Hepatocyte (in vitro differentiated cells): ENCODE measurements at regions not wholly inside any gene's neighbourhood (a gene's known extent, or its start where the extent isn't known, plus 50 kb on each side); places are given as distances from the start of the nearest gene placed in this dataset.
"Not testable (repeated sequence)": the region's sequence is repeated elsewhere in the genome, so short reads cannot be mapped to it uniquely, and the experiment has no call there.

Experiments
- DNase-seq: peaks from one replicate; pipeline ENCODE4 v3.0.0-alpha.2; 2016; ENCODE audit warnings: low spot score
- H2AFZ ChIP-seq: fragments of 200-600 bp; sonication (generic); 2 replicates; pipeline ENCODE4 v1.6.0; 2016; ENCODE audit warnings: antibody characterized with exemption, mild to moderate bottlenecking
- H3K27ac ChIP-seq: fragments of 200-600 bp; sonication (generic); 2 replicates; pipeline ENCODE4 v1.5.1; 2016; ENCODE audit warnings: mild to moderate bottlenecking
- H3K27me3 ChIP-seq: fragments of 200-600 bp; sonication (generic); 2 replicates; pipeline ENCODE4 v1.6.1; 2016
- H3K36me3 ChIP-seq: fragments of 200-600 bp; sonication (generic); replicated peaks from 2 replicates; pipeline ENCODE4 v1.5.1; 2016; ENCODE audit warnings: low read depth; ENCODE audit not compliant: insufficient read depth
- H3K4me1 ChIP-seq: fragments of 200-600 bp; sonication (generic); 2 replicates; pipeline ENCODE4 v1.5.1; 2016; ENCODE audit warnings: mild to moderate bottlenecking, moderate library complexity; ENCODE audit not compliant: insufficient read depth
- H3K4me2 ChIP-seq: fragments of 200-600 bp; sonication (generic); 2 replicates; pipeline ENCODE4 v1.6.0; 2016
- H3K4me3 ChIP-seq: fragments of 200-600 bp; sonication (generic); 2 replicates; pipeline ENCODE4 v1.5.1; 2016; ENCODE audit warnings: mild to moderate bottlenecking
- H3K79me2 ChIP-seq: fragments of 200-600 bp; sonication (generic); 2 replicates; pipeline ENCODE4 v1.6.0; 2017; ENCODE audit warnings: mild to moderate bottlenecking
- H3K9me2 ChIP-seq: fragments of 200-600 bp; sonication (generic); replicated peaks from 2 replicates; pipeline ENCODE4 v1.6.0; 2017; ENCODE audit warnings: mild to moderate bottlenecking; ENCODE audit not compliant: insufficient read depth
- H3K9me3 ChIP-seq: fragments of 200-600 bp; sonication (generic); 2 replicates; pipeline ENCODE4 v1.5.1; 2016; ENCODE audit warnings: low read depth, mild to moderate bottlenecking
- H4K20me1 ChIP-seq: fragments of 200-600 bp; sonication (generic); 2 replicates; pipeline ENCODE4 v1.6.0; 2016; ENCODE audit warnings: mild to moderate bottlenecking; ENCODE audit not compliant: insufficient read depth, poor library complexity, severe bottlenecking
- EZH2 ChIP-seq: fragments of 200-600 bp; sonication (generic); IDR thresholded peaks from 2 replicates; pipeline ENCODE4 v1.6.1; 2016; ENCODE audit warnings: antibody characterized with exemption, mild to moderate bottlenecking, borderline replicate concordance
- EZH2phosphoT487 ChIP-seq: fragments of 200-600 bp; sonication (generic); IDR thresholded peaks from one replicate; pipeline ENCODE4 v1.6.1; 2018; ENCODE audit warnings: antibody characterized with exemption, mild to moderate bottlenecking, low read depth, moderate library complexity; ENCODE audit not compliant: unreplicated experiment, severe bottlenecking
- WGBS: methylation state at CpG from one replicate; pipeline ENCODE4 v1.1.6; 2016; ENCODE audit warnings: low lambda C conversion rate; ENCODE audit errors: missing lambda C conversion rate; 5-methylcytosine and 5-hydroxymethylcytosine counted together
- TF ChIP-seq, protein P1 (sequence below): fragments of 200-600 bp; sonication (generic); IDR thresholded peaks from 2 replicates; pipeline ENCODE4 v1.5.1; 2016; ENCODE audit warnings: antibody characterized with exemption, mild to moderate bottlenecking; ENCODE audit not compliant: poor library complexity

DNA sequence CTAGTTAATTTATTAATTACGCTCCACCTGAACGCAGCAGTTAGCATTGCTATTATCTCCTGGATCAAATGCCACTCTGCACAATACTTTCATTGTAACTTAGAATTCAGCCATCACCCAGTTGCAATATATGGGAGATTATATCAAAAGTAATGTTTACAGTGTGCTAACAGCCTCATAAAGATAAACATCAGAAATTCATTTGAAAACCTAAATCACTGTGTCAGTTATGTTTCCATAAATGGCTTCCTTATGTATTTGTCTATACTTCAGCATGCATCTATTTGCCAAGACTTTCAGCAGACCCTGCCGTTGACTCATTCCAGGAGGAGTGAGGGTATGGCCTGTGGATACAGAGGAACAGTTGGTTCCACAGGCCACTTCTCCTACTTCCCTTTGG lies 300.1 kb downstream of the TFAP2B start:
- H3K4me3 ChIP-seq = no peak overlapping the region
- no peak overlapping the region for H3K4me2 ChIP-seq
- H4K20me1 ChIP-seq = no peaks in the 10 kb centered on the region
- no peaks in the 10 kb centered on the region for H3K27me3 ChIP-seq
- no peak for DNase-seq
- 61% methylated on average over 3 of the region's 3 CpGs for WGBS
- H3K79me2 ChIP-seq = no peaks in the 10 kb centered on the region
- H3K27ac ChIP-seq = no peak overlapping the region
- no peaks in the 10 kb centered on the region for H3K9me2 ChIP-seq
- H3K36me3 ChIP-seq = no peaks in the 10 kb centered on the region
- H3K4me1 ChIP-seq = no peaks in the 10 kb centered on the region
- no peak overlapping the region for H2AFZ ChIP-seq
- H3K9me3 ChIP-seq = no peaks in the 10 kb centered on the region
- TF ChIP-seq EZH2phosphoT487 = no peak
- TF ChIP-seq, protein P1, sequence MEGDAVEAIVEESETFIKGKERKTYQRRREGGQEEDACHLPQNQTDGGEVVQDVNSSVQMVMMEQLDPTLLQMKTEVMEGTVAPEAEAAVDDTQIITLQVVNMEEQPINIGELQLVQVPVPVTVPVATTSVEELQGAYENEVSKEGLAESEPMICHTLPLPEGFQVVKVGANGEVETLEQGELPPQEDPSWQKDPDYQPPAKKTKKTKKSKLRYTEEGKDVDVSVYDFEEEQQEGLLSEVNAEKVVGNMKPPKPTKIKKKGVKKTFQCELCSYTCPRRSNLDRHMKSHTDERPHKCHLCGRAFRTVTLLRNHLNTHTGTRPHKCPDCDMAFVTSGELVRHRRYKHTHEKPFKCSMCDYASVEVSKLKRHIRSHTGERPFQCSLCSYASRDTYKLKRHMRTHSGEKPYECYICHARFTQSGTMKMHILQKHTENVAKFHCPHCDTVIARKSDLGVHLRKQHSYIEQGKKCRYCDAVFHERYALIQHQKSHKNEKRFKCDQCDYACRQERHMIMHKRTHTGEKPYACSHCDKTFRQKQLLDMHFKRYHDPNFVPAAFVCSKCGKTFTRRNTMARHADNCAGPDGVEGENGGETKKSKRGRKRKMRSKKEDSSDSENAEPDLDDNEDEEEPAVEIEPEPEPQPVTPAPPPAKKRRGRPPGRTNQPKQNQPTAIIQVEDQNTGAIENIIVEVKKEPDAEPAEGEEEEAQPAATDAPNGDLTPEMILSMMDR = no peak

DNA sequence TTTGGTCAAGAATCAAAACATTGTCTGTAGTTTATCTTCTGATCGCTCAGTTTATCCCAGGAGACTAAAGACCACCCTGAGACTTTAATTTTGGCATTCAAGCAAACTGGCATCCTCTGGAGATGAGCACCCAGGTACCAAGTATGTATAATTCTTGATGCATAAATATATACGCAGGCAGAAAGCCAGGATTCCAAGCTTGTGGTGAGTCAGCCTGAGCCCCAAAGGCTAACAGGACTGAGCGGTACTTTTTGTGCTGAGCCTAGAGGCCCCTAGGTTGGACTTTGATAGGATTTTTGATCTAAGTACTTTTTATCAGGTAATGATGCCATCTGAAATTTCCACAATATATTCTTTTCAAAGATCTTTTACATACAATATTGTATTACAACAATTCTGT lies 301.3 kb downstream of the TFAP2B start:
- Histone ChIP-seq H4K20me1 (no peaks in the 10 kb centered on the region), H3K9me3 (no peaks in the 10 kb centered on the region), H3K9me2 (no peaks in the 10 kb centered on the region), H3K4me2 (no peak overlapping the region), H3K27ac (no peak overlapping the region), H3K4me1 (no peaks in the 10 kb centered on the region), H3K79me2 (no peaks in the 10 kb centered on the region), H3K36me3 (no peaks in the 10 kb centered on the region), H3K27me3 (no peaks in the 10 kb centered on the region), H3K4me3 (no peak overlapping the region), H2AFZ (no peak overlapping the region)
- WGBS = 83% methylated on average over 3 of the region's 3 CpGs
- DNase-seq = no peak
- TF ChIP-seq EZH2phosphoT487 (no peak), EZH2 (no peak)
- TF ChIP-seq, protein P1 = no peak

DNA sequence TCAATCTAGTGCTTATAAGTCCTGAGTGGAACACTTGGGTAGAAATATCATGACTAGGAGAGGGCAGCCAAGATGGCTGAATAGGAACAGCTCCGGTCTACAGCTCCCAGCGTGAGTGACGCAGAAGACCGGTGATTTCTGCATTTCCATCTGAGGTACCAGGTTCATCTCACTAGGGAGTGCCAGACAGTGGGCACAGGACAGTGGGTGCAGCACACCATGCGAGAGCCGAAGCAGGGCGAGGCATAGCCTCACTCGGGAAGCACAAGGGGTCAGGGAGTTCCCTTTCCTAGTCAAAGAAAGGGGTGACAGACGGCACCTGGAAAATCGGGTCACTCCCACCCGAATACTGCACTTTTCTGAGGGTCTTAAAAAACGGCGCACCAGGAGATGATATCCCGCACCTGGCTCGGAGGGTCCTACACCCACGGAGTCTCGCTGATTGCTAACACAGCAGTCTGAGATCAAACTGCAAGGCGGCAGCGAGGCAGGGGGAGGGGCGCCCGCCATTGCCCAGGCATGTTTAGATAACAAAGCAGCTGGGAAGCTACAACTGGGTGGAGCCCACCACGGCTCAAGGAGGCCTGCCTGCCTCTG lies 302.8 kb downstream of the TFAP2B start:
- not testable (repeated sequence) for H3K4me3 ChIP-seq
- WGBS = 93% methylated on average over 22 of the region's 22 CpGs

DNA sequence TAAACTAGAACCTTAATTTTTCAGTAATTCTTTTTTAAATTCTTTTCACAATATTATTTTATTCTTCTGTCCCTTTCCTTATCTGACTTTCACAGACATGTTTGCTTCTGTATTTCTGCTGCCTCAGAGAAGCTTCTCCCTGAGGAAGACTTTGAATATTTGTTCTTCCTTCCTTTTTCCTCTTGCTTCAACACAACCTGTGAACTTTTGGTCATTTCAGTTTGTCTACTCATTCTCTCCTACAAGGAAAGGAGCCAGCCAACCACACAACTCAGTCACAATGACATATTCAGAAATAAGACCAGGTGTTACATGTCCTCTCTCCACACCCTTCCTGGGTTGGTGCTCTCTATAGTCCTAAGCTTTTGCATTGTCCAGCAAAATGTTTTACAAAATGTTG lies 310.4 kb downstream of the TFAP2B start:
- no peaks in the 10 kb centered on the region for H4K20me1 ChIP-seq
- H3K4me1 ChIP-seq = no peaks in the 10 kb centered on the region
- H3K36me3 ChIP-seq = no peaks in the 10 kb centered on the region
- no peak overlapping the region for H3K4me2 ChIP-seq
- H3K27me3 ChIP-seq = no peaks in the 10 kb centered on the region
- H3K4me3 ChIP-seq = no peak overlapping the region
- TF ChIP-seq EZH2 = no peak
- TF ChIP-seq, protein P1 = no peak
- no peak for TF ChIP-seq EZH2phosphoT487
- no peaks in the 10 kb centered on the region for H3K79me2 ChIP-seq
- no peaks in the 10 kb centered on the region for H3K9me3 ChIP-seq
- H2AFZ ChIP-seq = no peak overlapping the region
- no peaks in the 10 kb centered on the region for H3K9me2 ChIP-seq
- no peak overlapping the region for H3K27ac ChIP-seq
- no peak for DNase-seq

More for the DNA sequence above, 302.8 kb downstream of the TFAP2B start:
- DNase-seq, H3K9me3 ChIP-seq, H3K4me2 ChIP-seq, H3K27ac ChIP-seq, H3K79me2 ChIP-seq, H3K36me3 ChIP-seq, H4K20me1 ChIP-seq, H2AFZ ChIP-seq, H3K4me1 ChIP-seq, H3K9me2 ChIP-seq, H3K27me3 ChIP-seq: not testable (repeated sequence)
